IgD-negative memory B cell (primary cell): ENCODE measurements at regions not wholly inside any gene's neighbourhood (a gene's known extent, or its start where the extent isn't known, plus 50 kb on each side); places are given as distances from the start of the nearest gene placed in this dataset.

ENCODE experiments used
- H3K27ac Mint-ChIP-seq, 3 donors: one replicate each; pipeline ENCODE4 v1.8.0; 2020 to 2022; ENCODE audit warnings: mild to moderate bottlenecking in 3 of 3, mixed read lengths in 3 of 3, moderate library complexity in 1 of 3
- H3K27me3 Mint-ChIP-seq: one replicate; pipeline ENCODE4 v1.8.0; 2021; ENCODE audit warnings: mixed read lengths
- H3K36me3 Mint-ChIP-seq: one replicate; pipeline ENCODE4 v1.8.0; 2020; ENCODE audit warnings: mild to moderate bottlenecking, mixed read lengths
- H3K4me1 Mint-ChIP-seq, 3 donors: one replicate each; pipeline ENCODE4 v1.8.0; 2020 to 2022; ENCODE audit warnings: mixed read lengths in 3 of 3, mild to moderate bottlenecking in 1 of 3
- H3K4me3 Mint-ChIP-seq, 4 donors: one replicate each; pipeline ENCODE4 v1.8.0; 2020 to 2022; ENCODE audit warnings: mild to moderate bottlenecking in 4 of 4, mixed read lengths in 4 of 4, moderate library complexity in 3 of 4
- H3K9me3 Mint-ChIP-seq, 3 donors: one replicate each; pipeline ENCODE4 v1.8.0; 2020 to 2021; ENCODE audit warnings: mixed read lengths in 3 of 3, mild to moderate bottlenecking in 1 of 3

DNA sequence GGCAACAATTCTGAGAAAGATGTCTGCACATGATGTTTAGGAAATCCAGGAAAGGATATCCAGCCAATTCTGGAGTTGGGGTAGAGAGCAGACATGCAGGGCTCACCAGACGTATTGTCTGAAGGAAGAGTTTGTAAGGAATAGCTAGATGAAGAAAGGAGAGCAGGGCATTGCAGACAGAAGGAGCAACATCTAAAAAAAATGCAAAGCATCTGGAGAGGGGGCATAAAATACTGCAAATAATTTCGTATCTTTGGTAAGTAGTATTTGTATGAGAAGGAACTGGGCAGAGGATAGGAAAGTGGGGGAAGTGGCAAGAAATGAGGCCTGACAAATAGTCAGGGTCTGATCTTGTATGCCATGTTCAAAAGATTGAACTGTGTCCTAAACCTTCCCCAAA, 74.8 kb downstream of the MACIR start:
- Mint-ChIP-seq H3K4me1 (no peaks in the 10 kb centered on the region), H3K4me3 (no peak overlapping the region), H3K27ac (no peak overlapping the region), H3K36me3 (no peaks in the 10 kb centered on the region), H3K9me3 (no peaks in the 10 kb centered on the region), H3K27me3 (peaks cover 4% of the 10 kb centered on the region)

DNA sequence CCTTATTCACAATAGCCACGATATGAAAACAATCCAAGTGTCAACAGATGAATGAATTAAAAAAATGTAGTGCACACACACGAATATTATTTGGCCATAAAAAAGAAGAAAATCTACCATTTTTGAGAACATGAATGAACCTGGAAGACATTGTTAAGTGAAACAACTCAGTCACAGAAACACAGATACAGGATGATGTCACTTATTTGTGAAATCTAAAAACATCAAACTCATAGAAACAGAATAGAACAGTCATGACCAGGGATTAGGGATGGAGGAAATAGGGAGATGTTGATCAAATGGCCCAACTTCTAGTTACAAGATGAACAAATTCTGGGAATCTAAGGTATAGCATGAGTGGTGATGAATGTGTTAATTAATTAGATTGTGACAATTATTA, 72.3 kb downstream of the MACIR start:
- no peak overlapping the region for H3K27ac Mint-ChIP-seq
- peaks cover 0 to 2% (median 0%) of the 10 kb centered on the region in 3 donors for H3K9me3 Mint-ChIP-seq
- H3K4me3 Mint-ChIP-seq = no peak overlapping the region
- H3K27me3 Mint-ChIP-seq = peaks cover 4% of the 10 kb centered on the region
- no peaks in the 10 kb centered on the region for H3K4me1 Mint-ChIP-seq
- no peaks in the 10 kb centered on the region for H3K36me3 Mint-ChIP-seq
